Kidney (tissue), 13 donors: ENCODE measurements at regions not wholly inside any gene's neighbourhood (a gene's known extent, or its start where the extent isn't known, plus 50 kb on each side); places are given as distances from the start of the nearest gene placed in this dataset.

Experiments
- DNase-seq, 5 donors: peaks; one replicate each; pipeline ENCODE4 v3.0.0-alpha.2; 2013 to 2020
- FAIRE-seq: peaks from 2 replicates; lab custom pipeline; 2012; peaks lifted over from hg19 to GRCh38; lab: Jason Lieb, UNC
- H3K27ac ChIP-seq, 2 donors: one replicate each; pipeline ENCODE4 v1.7.0; 2013; ENCODE audit warnings: low read depth in 2 of 2, low read length in 2 of 2, inconsistent platforms in 1 of 2
- H3K27me3 ChIP-seq: one replicate; pipeline ENCODE4 v1.7.1; 2013; ENCODE audit warnings: low read length, inconsistent platforms; ENCODE audit not compliant: control insufficient read depth, insufficient read depth
- H3K36me3 ChIP-seq, 3 donors: one replicate each; pipeline versions ENCODE4 v1.7.0 to v1.7.1; 2013; ENCODE audit warnings: low read length in 3 of 3, control low read depth in 1 of 3, inconsistent platforms in 1 of 3; ENCODE audit not compliant: insufficient read depth in 3 of 3, control insufficient read depth in 2 of 3
- H3K4me1 ChIP-seq, 3 donors: one replicate each; pipeline versions ENCODE4 v1.7.0 to v1.7.1; 2013; ENCODE audit warnings: low read length in 3 of 3, inconsistent platforms in 1 of 3, low read depth in 1 of 3; ENCODE audit not compliant: control insufficient read depth in 2 of 3, insufficient read depth in 2 of 3
- H3K4me3 ChIP-seq, 3 donors: one replicate each; pipeline versions ENCODE4 v1.7.0 to v1.8.1; 2013; ENCODE audit warnings: low read length in 3 of 3, control low read depth in 1 of 3, inconsistent platforms in 1 of 3
- H3K9ac ChIP-seq, 3 donors: one replicate each; pipeline versions ENCODE4 v1.7.0 to v1.7.1; 2013; ENCODE audit warnings: low read length in 3 of 3, control low read depth in 1 of 3, inconsistent platforms in 1 of 3
- H3K9me3 ChIP-seq, 3 donors: one replicate each; pipeline versions ENCODE4 v1.7.0 to v1.7.1; 2013; ENCODE audit warnings: low read length in 3 of 3, control low read depth in 1 of 3, inconsistent platforms in 1 of 3; ENCODE audit not compliant: control insufficient read depth in 2 of 3, insufficient read depth in 1 of 3
- intact Hi-C: fragments of 100-400 bp; cut with DNase I; formaldehyde crosslinking; loops from one replicate; pipeline ENCODE4 v1.11.1; 2022
- TF ChIP-seq, protein P1 (sequence below): IDR thresholded peaks from 3 replicates; pipeline ENCODE4 v1.5.1; 2012; ENCODE audit warnings: mild to moderate bottlenecking, moderate library complexity, borderline replicate concordance; ENCODE audit not compliant: insufficient read depth; ENCODE audit errors: extremely low read depth
- donor health status: control.
- donor health status: control.
- donor health status: control.
- donor health status: control.
- donor health status: control.
- donor health status: DM: yes; HTN: yes; CAD: no.
- donor health status: Normal renal cell carcinoma (clear cell type).

DNA sequence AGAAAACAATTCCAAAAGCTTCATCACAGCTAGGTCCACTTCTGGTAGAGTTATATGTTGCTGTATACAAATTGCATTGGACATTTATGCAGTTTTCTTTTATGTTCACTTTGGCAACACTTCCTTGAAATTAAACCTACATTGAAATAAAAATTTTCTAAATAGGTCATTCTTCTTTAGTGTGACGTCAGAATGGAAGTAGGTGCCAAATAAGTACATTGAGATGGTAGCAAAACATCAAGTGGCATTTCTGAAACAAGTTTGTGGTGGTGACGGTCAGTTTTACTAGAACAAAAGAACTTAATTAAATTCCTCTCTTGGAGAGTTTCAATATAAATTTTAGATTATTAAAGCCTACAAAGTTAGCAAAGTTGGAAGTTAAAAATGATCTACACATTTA lies 895.1 kb downstream of the CDH9 start:
- TF ChIP-seq, protein P1, sequence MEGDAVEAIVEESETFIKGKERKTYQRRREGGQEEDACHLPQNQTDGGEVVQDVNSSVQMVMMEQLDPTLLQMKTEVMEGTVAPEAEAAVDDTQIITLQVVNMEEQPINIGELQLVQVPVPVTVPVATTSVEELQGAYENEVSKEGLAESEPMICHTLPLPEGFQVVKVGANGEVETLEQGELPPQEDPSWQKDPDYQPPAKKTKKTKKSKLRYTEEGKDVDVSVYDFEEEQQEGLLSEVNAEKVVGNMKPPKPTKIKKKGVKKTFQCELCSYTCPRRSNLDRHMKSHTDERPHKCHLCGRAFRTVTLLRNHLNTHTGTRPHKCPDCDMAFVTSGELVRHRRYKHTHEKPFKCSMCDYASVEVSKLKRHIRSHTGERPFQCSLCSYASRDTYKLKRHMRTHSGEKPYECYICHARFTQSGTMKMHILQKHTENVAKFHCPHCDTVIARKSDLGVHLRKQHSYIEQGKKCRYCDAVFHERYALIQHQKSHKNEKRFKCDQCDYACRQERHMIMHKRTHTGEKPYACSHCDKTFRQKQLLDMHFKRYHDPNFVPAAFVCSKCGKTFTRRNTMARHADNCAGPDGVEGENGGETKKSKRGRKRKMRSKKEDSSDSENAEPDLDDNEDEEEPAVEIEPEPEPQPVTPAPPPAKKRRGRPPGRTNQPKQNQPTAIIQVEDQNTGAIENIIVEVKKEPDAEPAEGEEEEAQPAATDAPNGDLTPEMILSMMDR, result no peak
- Histone ChIP-seq H3K27me3 (no peaks in the 10 kb centered on the region), H3K4me3 (no peak overlapping the region), H3K36me3 (no peaks in the 10 kb centered on the region), H3K9me3 (no peaks in the 10 kb centered on the region), H3K9ac (no peak overlapping the region), H3K4me1 (no peaks in the 10 kb centered on the region), H3K27ac (no peak overlapping the region)
- FAIRE-seq (no peak), DNase-seq (no peak)
- intact Hi-C loops, result no loop called here

DNA sequence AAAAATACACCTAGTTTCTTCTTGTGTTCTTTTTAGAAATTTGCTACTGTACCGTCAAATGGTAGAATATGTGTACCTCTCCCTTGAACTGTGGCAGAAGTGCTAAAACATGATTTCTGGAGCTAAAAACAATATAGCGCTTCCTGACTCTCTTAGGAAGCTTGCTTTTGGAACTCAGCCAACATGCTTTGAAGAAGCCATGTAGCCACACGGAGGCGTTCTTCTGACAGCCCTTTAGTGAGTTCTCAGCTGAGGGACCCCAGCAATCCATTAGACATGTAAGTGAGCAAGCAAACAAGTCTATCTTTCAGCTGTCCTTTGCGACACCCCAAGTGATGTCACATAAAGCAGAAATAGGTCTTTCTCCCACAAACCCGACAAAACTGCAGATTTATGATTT lies 917.0 kb downstream of the CDH9 start:
- no peak overlapping the region for H3K27ac ChIP-seq
- H3K27me3 ChIP-seq, result no peaks in the 10 kb centered on the region
- DNase-seq (peak in 2 of 5 donors; percentile 45 to 58), FAIRE-seq (no peak)
- intact Hi-C loops, result no loop called here
- H3K4me1 ChIP-seq, result no peaks in the 10 kb centered on the region
- no peaks in the 10 kb centered on the region for H3K9me3 ChIP-seq
- H3K36me3 ChIP-seq, result no peaks in the 10 kb centered on the region
- H3K9ac ChIP-seq, result no peak overlapping the region
- no peak overlapping the region for H3K4me3 ChIP-seq
- TF ChIP-seq, protein P1, result no peak

DNA sequence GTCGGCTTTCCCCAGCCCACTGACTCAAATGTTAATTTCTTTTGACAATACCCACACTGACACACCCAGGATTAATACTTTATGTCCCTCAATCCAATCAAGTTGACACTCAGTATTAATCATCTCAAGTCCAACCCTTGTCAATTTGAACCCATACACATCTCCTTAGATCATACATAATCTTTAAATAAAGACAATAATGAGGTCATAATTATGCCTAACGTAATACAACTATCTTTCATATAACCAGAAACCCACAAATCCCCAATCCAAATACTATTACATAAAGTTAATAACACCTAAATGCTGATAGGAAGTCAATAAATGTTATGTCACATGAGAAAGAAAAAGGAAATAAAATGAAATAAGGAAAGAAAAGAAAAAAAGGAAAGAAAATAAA lies 934.2 kb downstream of the CDH9 start:
- Histone ChIP-seq H3K9ac (no peak overlapping the region), H3K4me1 (no peaks in the 10 kb centered on the region), H3K4me3 (no peak overlapping the region), H3K9me3 (no peaks in the 10 kb centered on the region), H3K27me3 (no peaks in the 10 kb centered on the region), H3K36me3 (no peaks in the 10 kb centered on the region), H3K27ac (no peak overlapping the region)
- DNase-seq (no peak), FAIRE-seq (no peak)
- TF ChIP-seq, protein P1, result no peak
- intact Hi-C loops, result no loop called here

DNA sequence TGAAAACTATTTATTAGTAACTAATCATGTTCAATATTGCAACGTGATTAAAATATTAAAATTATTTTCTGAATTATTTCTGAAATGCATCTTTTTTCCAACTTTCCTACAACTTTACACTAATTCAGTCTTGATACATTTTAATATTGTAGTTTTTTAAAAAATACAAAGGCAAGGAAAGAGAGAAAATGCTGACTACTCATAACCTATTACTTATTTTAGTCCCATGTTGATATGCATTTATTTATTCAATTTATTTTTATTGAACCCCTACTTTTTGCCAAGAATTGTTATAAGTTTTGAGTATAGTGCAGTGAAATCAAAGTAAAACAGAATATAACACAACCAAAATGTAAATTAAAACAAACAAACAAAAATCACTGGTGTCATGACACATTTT lies 978.2 kb downstream of the CDH9 start:
- no peaks in the 10 kb centered on the region for H3K27me3 ChIP-seq
- intact Hi-C loops, result no loop called here
- FAIRE-seq (no peak), DNase-seq (no peak)
- no peaks in the 10 kb centered on the region for H3K9me3 ChIP-seq
- no peaks in the 10 kb centered on the region for H3K4me1 ChIP-seq
- H3K36me3 ChIP-seq, result no peaks in the 10 kb centered on the region
- H3K27ac ChIP-seq, result no peak overlapping the region
- no peak overlapping the region for H3K9ac ChIP-seq
- TF ChIP-seq, protein P1, result no peak
- no peak overlapping the region for H3K4me3 ChIP-seq
